Esophagus (tissue), 2 donors: ENCODE measurements at regions not wholly inside any gene's neighbourhood (a gene's known extent, or its start where the extent isn't known, plus 50 kb on each side); places are given as distances from the start of the nearest gene placed in this dataset.
"Not testable (repeated sequence)": the region's sequence is repeated elsewhere in the genome, so short reads cannot be mapped to it uniquely, and the experiment has no call there.

Experiments
- H3K27ac ChIP-seq, 2 donors: one replicate each; pipeline ENCODE4 v1.5.1; 2013; ENCODE audit warnings: low read depth in 2 of 2, mild to moderate bottlenecking in 2 of 2, inconsistent platforms in 1 of 2, low read length in 1 of 2, moderate library complexity in 1 of 2
- H3K27me3 ChIP-seq, 2 donors: one replicate each; pipeline ENCODE4 v1.6.1; 2013; ENCODE audit warnings: low read length in 2 of 2, control low read depth in 1 of 2, mild to moderate bottlenecking in 1 of 2; ENCODE audit not compliant: insufficient read depth in 2 of 2, control insufficient read depth in 1 of 2
- H3K36me3 ChIP-seq, 2 donors: one replicate each; pipeline ENCODE4 v1.6.1; 2013; ENCODE audit warnings: low read length in 1 of 2; ENCODE audit not compliant: control insufficient read depth in 2 of 2, insufficient read depth in 2 of 2
- H3K4me1 ChIP-seq, 2 donors: one replicate each; pipeline ENCODE4 v1.6.1; 2013; ENCODE audit warnings: low read length in 1 of 2; ENCODE audit not compliant: control insufficient read depth in 2 of 2, insufficient read depth in 2 of 2
- H3K4me3 ChIP-seq, 2 donors: one replicate each; pipeline ENCODE4 v1.5.1; 2013; ENCODE audit warnings: low read length in 2 of 2, mild to moderate bottlenecking in 2 of 2, low read depth in 1 of 2, moderate library complexity in 1 of 2
- H3K9me3 ChIP-seq, 2 donors: one replicate each; pipeline ENCODE4 v1.6.1; 2013; ENCODE audit warnings: mild to moderate bottlenecking in 2 of 2, low read depth in 1 of 2, low read length in 1 of 2, moderate library complexity in 1 of 2; ENCODE audit not compliant: control insufficient read depth in 2 of 2, insufficient read depth in 1 of 2
- WGBS, 2 donors: extraction: QIAGEN DNeasy Blood & Tissue Kit; methylation state at CpG; one replicate each; pipeline ENCODE4 v1.1.7; 2013; 5-methylcytosine and 5-hydroxymethylcytosine counted together
- donor health status: healthy with polysubstance abuse.
- donor health status: Bipolar disorder and iron deficiency.

GRCh38 chr1:238628110-238628509 is 737.4 kb upstream of the ZP4 start:
- no peak overlapping the region for H3K27ac ChIP-seq
- H3K9me3 ChIP-seq: no peaks in the 10 kb centered on the region
- H3K36me3 ChIP-seq: no peaks in the 10 kb centered on the region
- no peak overlapping the region for H3K4me3 ChIP-seq
- H3K4me1 ChIP-seq: no peaks in the 10 kb centered on the region
- no peaks in the 10 kb centered on the region for H3K27me3 ChIP-seq
- 49 to 55% methylated on average over 2 of the region's 2 CpGs for WGBS, 2 donors

GRCh38 chr1:238624776-238625175 is 734.1 kb upstream of the ZP4 start:
- no peaks in the 10 kb centered on the region for H3K9me3 ChIP-seq
- 38 to 54% methylated on average over 4 of the region's 4 CpGs for WGBS, 2 donors
- no peak overlapping the region for H3K27ac ChIP-seq
- H3K27me3 ChIP-seq: no peaks in the 10 kb centered on the region
- H3K4me3 ChIP-seq: no peak overlapping the region
- H3K36me3 ChIP-seq: no peaks in the 10 kb centered on the region
- no peaks in the 10 kb centered on the region for H3K4me1 ChIP-seq

- WGBS, 2 donors: 88 to 96% methylated on average over 1 of the region's 1 CpG
- H3K36me3 ChIP-seq: no peaks in the 10 kb centered on the region
- no peaks in the 10 kb centered on the region for H3K4me1 ChIP-seq
- H3K27ac ChIP-seq: no peak overlapping the region
- H3K4me3 ChIP-seq: no peak overlapping the region
- no peaks in the 10 kb centered on the region for H3K9me3 ChIP-seq
- H3K27me3 ChIP-seq: no peaks in the 10 kb centered on the region
Observed at GRCh38 chr1:238621405-238621804, 730.7 kb upstream of the ZP4 start.

- no peak overlapping the region for H3K4me3 ChIP-seq
- no peaks in the 10 kb centered on the region for H3K36me3 ChIP-seq
- no peaks in the 10 kb centered on the region for H3K4me1 ChIP-seq
- H3K27ac ChIP-seq: no peak overlapping the region
- no peaks in the 10 kb centered on the region for H3K27me3 ChIP-seq
- no peaks in the 10 kb centered on the region for H3K9me3 ChIP-seq
Observed at GRCh38 chr1:238619652-238620051, 728.9 kb upstream of the ZP4 start.

GRCh38 chr1:238611406-238611805 is 720.7 kb upstream of the ZP4 start:
- no peak overlapping the region for H3K27ac ChIP-seq
- H3K4me3 ChIP-seq: no peak overlapping the region
- no peaks in the 10 kb centered on the region for H3K4me1 ChIP-seq
- H3K9me3 ChIP-seq: no peaks in the 10 kb centered on the region
- no peaks in the 10 kb centered on the region for H3K27me3 ChIP-seq
- 56 to 64% methylated on average over 3 of the region's 3 CpGs for WGBS, 2 donors
- H3K36me3 ChIP-seq: no peaks in the 10 kb centered on the region

GRCh38 chr1:238608144-238608543 is 717.4 kb upstream of the ZP4 start:
- Histone ChIP-seq H3K4me3 (no peak overlapping the region), H3K9me3 (no peaks in the 10 kb centered on the region), H3K27me3 (no peaks in the 10 kb centered on the region), H3K36me3 (no peaks in the 10 kb centered on the region), H3K27ac (no peak overlapping the region), H3K4me1 (no peaks in the 10 kb centered on the region)
- WGBS, 2 donors: 74 to 78% methylated on average over 5 of the region's 5 CpGs

- no peaks in the 10 kb centered on the region for H3K36me3 ChIP-seq
- no peaks in the 10 kb centered on the region for H3K9me3 ChIP-seq
- H3K4me3 ChIP-seq: no peak overlapping the region
- no peak overlapping the region for H3K27ac ChIP-seq
- H3K4me1 ChIP-seq: no peaks in the 10 kb centered on the region
- 41 to 51% methylated on average over 4 of the region's 4 CpGs for WGBS, 2 donors
- H3K27me3 ChIP-seq: no peaks in the 10 kb centered on the region
Observed at GRCh38 chr1:238606896-238607295, 716.2 kb upstream of the ZP4 start.

- Histone ChIP-seq H3K4me1 (no peaks in the 10 kb centered on the region), H3K36me3 (no peaks in the 10 kb centered on the region), H3K9me3 (no peaks in the 10 kb centered on the region), H3K27ac (no peak overlapping the region), H3K4me3 (no peak overlapping the region), H3K27me3 (no peaks in the 10 kb centered on the region)
- WGBS, 2 donors: 72 to 76% methylated on average over 2 of the region's 2 CpGs
Observed at GRCh38 chr1:238606457-238606856, 715.7 kb upstream of the ZP4 start.

GRCh38 chr1:238604357-238604756 is 713.6 kb upstream of the ZP4 start:
- Histone ChIP-seq H3K36me3 (no peaks in the 10 kb centered on the region), H3K4me3 (no peak overlapping the region), H3K27me3 (no peaks in the 10 kb centered on the region), H3K9me3 (no peaks in the 10 kb centered on the region), H3K4me1 (no peaks in the 10 kb centered on the region), H3K27ac (no peak overlapping the region)
- 84 to 87% methylated on average over 3 of the region's 3 CpGs for WGBS, 2 donors

- H3K4me3 ChIP-seq: not testable (repeated sequence)
- 25 to 49% methylated on average over 2 of the region's 2 CpGs for WGBS, 2 donors
Observed at GRCh38 chr1:238601604-238602003, 710.9 kb upstream of the ZP4 start.

More at GRCh38 chr1:238601604-238602003, 710.9 kb upstream of the ZP4 start:
- H3K27me3 ChIP-seq, H3K4me1 ChIP-seq, H3K9me3 ChIP-seq, H3K27ac ChIP-seq, H3K36me3 ChIP-seq: not testable (repeated sequence)
